ENCODE measurements at regions not wholly inside any gene's neighbourhood (a gene's known extent, or its start where the extent isn't known, plus 50 kb on each side); places are given as distances from the start of the nearest gene placed in this dataset.
A peak's percentile ranks its signal among the peaks of the same experiment; 100 is the strongest.

- no TSS peak for BruUV-seq (replicated peaks)
- Histone ChIP-seq H3K9ac (ENCODE audit: low read length) (no peak overlapping the region), H3F3A (ENCODE audit: low read length, unreplicated experiment) (no peaks in the 10 kb centered on the region), H3K79me2 (ENCODE audit: low read length) (no peaks in the 10 kb centered on the region), H3K4me2 (ENCODE audit: low read length) (no peak overlapping the region), H3K27ac (ENCODE audit: low read length) (no peak overlapping the region), H4K20me1 (ENCODE audit: low read length) (no peaks in the 10 kb centered on the region), H3K4me3 (ENCODE audit: low read length) (no peak overlapping the region), H3K9me3 (ENCODE audit: low read length) (peaks cover 10% of the 10 kb centered on the region; the same call in 1 of the 2 replicates), H3K27me3 (ENCODE audit: low read length) (no peaks in the 10 kb centered on the region), H3K36me3 (ENCODE audit: low read depth, low read length) (no peaks in the 10 kb centered on the region), H3K4me1 (ENCODE audit: insufficient read depth, low read length) (peaks cover 13% of the 10 kb centered on the region), H3K9me2 (replicated peaks; ENCODE audit: low read length) (no peaks in the 10 kb centered on the region), H2AFZ (ENCODE audit: low read length) (0 out of 2 replicates have a peak overlapping the region, but pooled peaks have one; percentile 7)
- intact Hi-C loops (cut with micrococcal nuclease) = no loop called here
- no peak for DNase-seq
- no peak for TF ChIP-seq EZH2phosphoT487 (IDR thresholded peaks at IDR 0.05; ENCODE audit: borderline replicate concordance, low read length)
- TF ChIP-seq EZH2 (IDR thresholded peaks at IDR 0.05; ENCODE audit: low read length, unreplicated experiment) = no peak
- TF ChIP-seq CTCF (conservative IDR thresholded peaks at IDR 0.05; ENCODE audit: low read depth, low read length) = no peak
- CTCF ChIA-PET = no interaction called here
- no peak for ATAC-seq
- POLR2A ChIA-PET (ENCODE audit: unreplicated experiment) = no interaction called here
Measured at GRCh38 chr2:83054751-83055150, 1404.3 kb downstream of the SUCLG1 start.

DNA sequence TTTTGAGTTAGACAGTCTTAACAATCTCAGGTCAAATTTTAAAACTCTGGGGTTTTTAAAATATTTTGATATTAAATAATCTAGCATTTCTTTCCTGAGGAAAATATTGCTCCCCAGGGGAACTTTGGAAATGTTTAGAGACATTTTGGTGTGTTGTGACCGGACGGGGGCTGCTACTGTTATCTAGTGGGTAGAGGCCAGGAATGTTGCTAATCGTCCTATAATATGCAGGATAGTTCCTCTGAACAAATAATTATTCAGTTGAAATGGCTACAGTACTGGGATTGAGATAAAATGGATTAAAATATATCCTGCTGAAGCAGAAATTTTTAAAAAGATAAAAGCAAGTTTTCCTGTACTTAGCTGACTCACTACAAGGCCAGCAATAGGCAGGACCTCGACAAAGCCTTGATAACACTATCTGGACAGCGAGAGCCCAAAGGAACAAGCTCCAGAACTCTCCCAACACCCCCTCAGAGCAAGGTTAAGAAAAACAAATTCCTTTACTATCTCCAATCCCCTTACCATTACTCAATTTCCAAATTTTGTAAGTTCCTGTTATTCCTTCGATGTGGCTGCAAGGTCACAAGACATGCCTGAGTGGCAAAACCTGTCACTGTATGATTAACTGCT lies 1407.4 kb downstream of the SUCLG1 start:
- H3K9me3 ChIP-seq (ENCODE audit: low read length) = no peaks in the 10 kb centered on the region
- ChIA-PET CTCF (no interaction called here), POLR2A (ENCODE audit: unreplicated experiment) (no interaction called here)
- no peaks in the 10 kb centered on the region for H3K79me2 ChIP-seq (ENCODE audit: low read length)
- BruUV-seq (replicated peaks) = no TSS peak
- H3K4me1 ChIP-seq (ENCODE audit: insufficient read depth, low read length) = peaks cover 13% of the 10 kb centered on the region
- no peak for DNase-seq
- no peaks in the 10 kb centered on the region for H3F3A ChIP-seq (ENCODE audit: low read length, unreplicated experiment)
- H3K4me3 ChIP-seq (ENCODE audit: low read length) = no peak overlapping the region
- H3K9me2 ChIP-seq (replicated peaks; ENCODE audit: low read length) = no peaks in the 10 kb centered on the region
- H3K36me3 ChIP-seq (ENCODE audit: low read depth, low read length) = no peaks in the 10 kb centered on the region
- H3K27ac ChIP-seq (ENCODE audit: low read length) = no peak overlapping the region
- intact Hi-C loops (cut with micrococcal nuclease) = no loop called here
- H3K27me3 ChIP-seq (ENCODE audit: low read length) = no peaks in the 10 kb centered on the region
- no peak for ATAC-seq
- TF ChIP-seq EZH2 (IDR thresholded peaks at IDR 0.05; ENCODE audit: low read length, unreplicated experiment) = no peak
- no peaks in the 10 kb centered on the region for H4K20me1 ChIP-seq (ENCODE audit: low read length)
- H3K4me2 ChIP-seq (ENCODE audit: low read length) = no peak overlapping the region
- H3K9ac ChIP-seq (ENCODE audit: low read length) = no peak overlapping the region
- H2AFZ ChIP-seq (ENCODE audit: low read length) = no peak overlapping the region

GRCh38 chr2:83042053-83042452 lies 1417.0 kb downstream of the SUCLG1 start:
- Histone ChIP-seq H3K36me3 (ENCODE audit: low read depth, low read length) (no peaks in the 10 kb centered on the region), H3K9me2 (replicated peaks; ENCODE audit: low read length) (no peaks in the 10 kb centered on the region), H3K4me1 (ENCODE audit: insufficient read depth, low read length) (no peaks in the 10 kb centered on the region), H4K20me1 (ENCODE audit: low read length) (no peaks in the 10 kb centered on the region), H3K9me3 (ENCODE audit: low read length) (no peaks in the 10 kb centered on the region), H3K4me3 (ENCODE audit: low read length) (no peak overlapping the region), H3F3A (ENCODE audit: low read length, unreplicated experiment) (no peaks in the 10 kb centered on the region), H3K9ac (ENCODE audit: low read length) (no peak overlapping the region), H2AFZ (ENCODE audit: low read length) (no peak overlapping the region), H3K27ac (ENCODE audit: low read length) (no peak overlapping the region), H3K4me2 (ENCODE audit: low read length) (no peak overlapping the region), H3K27me3 (ENCODE audit: low read length) (no peaks in the 10 kb centered on the region), H3K79me2 (ENCODE audit: low read length) (no peaks in the 10 kb centered on the region)
- ChIA-PET CTCF (no interaction called here), POLR2A (ENCODE audit: unreplicated experiment) (no interaction called here)
- no TSS peak for BruUV-seq (replicated peaks)
- ATAC-seq = no peak
- intact Hi-C loops (cut with micrococcal nuclease) = no loop called here
- no peak for DNase-seq
- no peak for TF ChIP-seq CTCF (conservative IDR thresholded peaks at IDR 0.05; ENCODE audit: low read depth, low read length)
- no peak for TF ChIP-seq EZH2phosphoT487 (IDR thresholded peaks at IDR 0.05; ENCODE audit: borderline replicate concordance, low read length)
- TF ChIP-seq EZH2 (IDR thresholded peaks at IDR 0.05; ENCODE audit: low read length, unreplicated experiment) = no peak
